HepG2 (cell line): ENCODE measurements at regions not wholly inside any gene's neighbourhood (a gene's known extent, or its start where the extent isn't known, plus 50 kb on each side); places are given as distances from the start of the nearest gene placed in this dataset.

Experiments used
- ATAC-seq: fragments of 200-7000 bp; cut with Tn5 transposase; 3 replicates; pipeline ENCODE4 v1.9.1; 2020; ENCODE audit warnings: mild to moderate bottlenecking, moderate library complexity
- BruUV-seq: library from RNA; stranded (reverse); fragments of 400-500 nt; replicated peaks from 2 replicates; lab custom pipeline; 2021; lab: Mats Ljungman, UMichigan
- CTCF ChIA-PET: fragments of 300-600 bp; formaldehyde crosslinking; extraction: SDS; loops from one replicate; lab custom pipeline; 2021; ENCODE audit warnings: low total read pairs, inconsistent platforms, low intra/inter-chr PET ratio; lab: Yijun Ruan, JAX
- POLR2A ChIA-PET: fragments of 350-600 bp; sonication (Branson Sonifier 250); formaldehyde crosslinking; loops from one replicate; lab custom pipeline; 2020; ENCODE audit warnings: antibody characterized with exemption, inconsistent platforms; lab: Yijun Ruan, JAX
- DNase-seq: peaks from one replicate; pipeline ENCODE4 v3.0.0-alpha.2; 2015; ENCODE audit warnings: low spot score
- FAIRE-seq: peaks from 3 replicates; lab custom pipeline; 2011; peaks lifted over from hg19 to GRCh38; lab: Jason Lieb, UNC
- H2AFZ ChIP-seq: one replicate; pipeline ENCODE4 v1.6.1; 2011; ENCODE audit warnings: low read length, inconsistent platforms
- H3K27ac ChIP-seq: fragments of 300-600 bp; 3 replicates; pipeline ENCODE4 v1.8.0; 2011; ENCODE audit warnings: mixed run types, mild to moderate bottlenecking, mixed read lengths, low read length, inconsistent platforms; ENCODE audit not compliant: insufficient read depth; ENCODE audit errors: extremely low read length
- H3K27me3 ChIP-seq, 2 experiments: fragments of 200-600 bp in 1 of 2; 2 replicates in 1 of 2; 3 replicates in 1 of 2; pipeline versions ENCODE4 v1.6.0 to v1.8.0; 2011; ENCODE audit warnings: low read length in 2 of 2, mild to moderate bottlenecking in 2 of 2, moderate library complexity in 2 of 2, inconsistent platforms in 1 of 2; ENCODE audit not compliant: insufficient read depth in 2 of 2, control insufficient read depth in 1 of 2
- H3K36me3 ChIP-seq, 2 experiments: fragments of 200-600 bp in 1 of 2; replicated peaks in 1 of 2; 2 replicates in 1 of 2; 3 replicates in 1 of 2; pipeline versions ENCODE4 v1.5.1 to v1.8.0; 2011; ENCODE audit warnings: low read length in 2 of 2, inconsistent platforms in 1 of 2; ENCODE audit not compliant: insufficient read depth in 2 of 2, control insufficient read depth in 1 of 2
- H3K4me1 ChIP-seq: 2 replicates; pipeline ENCODE4 v1.5.1; 2012; ENCODE audit warnings: low read length, inconsistent platforms; ENCODE audit not compliant: insufficient read depth
- H3K4me2 ChIP-seq: 2 replicates; pipeline ENCODE4 v1.6.0; 2011; ENCODE audit warnings: low read depth, low read length, inconsistent platforms
- H3K4me3 ChIP-seq, 3 experiments: fragments of 200-600 bp in 1 of 3; sonication (generic), shearing (Covaris generic) in 1 of 3; replicated peaks in 1 of 3; 2 replicates each; pipeline ENCODE4 v1.5.1; 2011 to 2016; ENCODE audit warnings: low read length in 3 of 3, inconsistent platforms in 2 of 3, low read depth in 2 of 3, mild to moderate bottlenecking in 2 of 3, control low read depth in 1 of 3, mixed read lengths in 1 of 3; ENCODE audit not compliant: insufficient read depth in 1 of 3
- H3K79me2 ChIP-seq: one replicate; pipeline ENCODE4 v1.6.1; 2011; ENCODE audit warnings: low read length, inconsistent platforms; ENCODE audit not compliant: insufficient read depth
- H3K9ac ChIP-seq: 2 replicates; pipeline ENCODE4 v1.6.0; 2011; ENCODE audit warnings: mild to moderate bottlenecking, low read depth, low read length, inconsistent platforms; ENCODE audit not compliant: insufficient read depth
- H3K9me3 ChIP-seq: 2 replicates; pipeline ENCODE4 v1.5.1; 2012; ENCODE audit warnings: mild to moderate bottlenecking, low read length
- H4K20me1 ChIP-seq: 2 replicates; pipeline ENCODE4 v1.6.0; 2011; ENCODE audit warnings: inconsistent platforms, mild to moderate bottlenecking, low read length, moderate library complexity; ENCODE audit not compliant: insufficient read depth
- ETV5 ChIP-seq: IDR thresholded peaks from 2 replicates; pipeline ENCODE4 v1.6.1; 2018; ENCODE audit warnings: missing biosample characterization, missing genetic modification reagents, inconsistent platforms, borderline replicate concordance
- FOSL1 ChIP-seq: sonication (generic); formaldehyde crosslinking; IDR thresholded peaks from 2 replicates; pipeline ENCODE4 v1.9.0; 2021; ENCODE audit warnings: missing genetic modification reagents, borderline replicate concordance
- IRF2 ChIP-seq: IDR thresholded peaks from 2 replicates; pipeline ENCODE4 v1.6.1; 2018; ENCODE audit warnings: missing genetic modification reagents, missing compliant biosample characterization
- KDM1A ChIP-seq: IDR thresholded peaks from 2 replicates; pipeline ENCODE4 v1.6.1; 2016; ENCODE audit warnings: missing compliant biosample characterization
- MYNN ChIP-seq: sonication (generic); formaldehyde crosslinking; IDR thresholded peaks from 2 replicates; pipeline ENCODE4 v1.4.0; 2020; ENCODE audit warnings: mild to moderate bottlenecking, low read depth, missing genetic modification reagents
- RBFOX2 ChIP-seq: fragments of 200-400 bp; formaldehyde crosslinking; IDR thresholded peaks from 2 replicates; pipeline ENCODE4 v1.6.1; 2017; ENCODE audit warnings: low read depth, mild to moderate bottlenecking, low read length
- SNAPC2 ChIP-seq: sonication (generic); formaldehyde crosslinking; IDR thresholded peaks from 2 replicates; pipeline ENCODE4 v1.8.1; 2022; ENCODE audit warnings: mild to moderate bottlenecking, missing genetic modification reagents
- ZBTB3 ChIP-seq: sonication (generic); formaldehyde crosslinking; IDR thresholded peaks from 2 replicates; pipeline ENCODE4 v1.4.0; 2020; ENCODE audit warnings: low read depth, mild to moderate bottlenecking, moderate library complexity, missing genetic modification reagents, borderline replicate concordance
- ZNF225 ChIP-seq: sonication (generic); formaldehyde crosslinking; IDR thresholded peaks from 2 replicates; pipeline ENCODE4 v1.4.0; 2020; ENCODE audit warnings: mild to moderate bottlenecking, missing genetic modification reagents
- ZNF235 ChIP-seq: sonication (generic); formaldehyde crosslinking; IDR thresholded peaks from 2 replicates; pipeline ENCODE4 v1.8.1; 2023; ENCODE audit warnings: mild to moderate bottlenecking, missing genetic modification reagents, borderline replicate concordance
- ZNF367 ChIP-seq: sonication (generic); formaldehyde crosslinking; IDR thresholded peaks from 2 replicates; pipeline ENCODE4 v1.4.0; 2020; ENCODE audit warnings: missing genetic modification reagents, borderline replicate concordance
- ZNF780A ChIP-seq: sonication (generic); formaldehyde crosslinking; IDR thresholded peaks from 2 replicates; pipeline ENCODE4 v1.8.0; 2022; ENCODE audit warnings: mild to moderate bottlenecking, missing genetic modification reagents, moderate library complexity
- WGBS: methylation state at CpG from one replicate; pipeline ENCODE4 v1.1.6; 2017; ENCODE audit warnings: low lambda C conversion rate; 5-methylcytosine and 5-hydroxymethylcytosine counted together
- in situ Hi-C: cut with HindIII; loops from 2 replicates; pipeline ENCODE4 v1.10.0; 2017; ENCODE audit warnings: low pct_unique_long_range_greater_than_20kb; ENCODE audit not compliant: extremely low pct_ligation_motif_present
- intact Hi-C: fragments of 100-400 bp; cut with micrococcal nuclease; formaldehyde crosslinking; loops from one replicate; pipeline ENCODE4 v1.10.0; 2022; ENCODE audit not compliant: unreplicated experiment
- TF ChIP-seq, protein P1 (sequence below): sonication (generic); formaldehyde crosslinking; IDR thresholded peaks from 2 replicates; pipeline ENCODE4 v1.4.0; 2020; ENCODE audit warnings: mild to moderate bottlenecking, missing genetic modification reagents
- TF ChIP-seq, protein P2 (sequence below): sonication (generic); formaldehyde crosslinking; IDR thresholded peaks from 2 replicates; pipeline ENCODE4 v1.4.0; 2020; ENCODE audit warnings: low read depth, mild to moderate bottlenecking, missing genetic modification reagents
- TF ChIP-seq, protein P3 (sequence below): sonication (generic); formaldehyde crosslinking; conservative IDR thresholded peaks from 2 replicates; pipeline ENCODE4 v1.4.0; 2020; ENCODE audit warnings: missing genetic modification reagents
- TF ChIP-seq, protein P4 (sequence below): sonication (generic); formaldehyde crosslinking; conservative IDR thresholded peaks from 2 replicates; pipeline ENCODE4 v1.4.0; 2020; ENCODE audit warnings: missing genetic modification reagents
- TF ChIP-seq, protein P5 (sequence below): sonication (generic); formaldehyde crosslinking; IDR thresholded peaks from 2 replicates; pipeline ENCODE4 v1.4.0; 2020; ENCODE audit warnings: missing genetic modification reagents, borderline replicate concordance

DNA sequence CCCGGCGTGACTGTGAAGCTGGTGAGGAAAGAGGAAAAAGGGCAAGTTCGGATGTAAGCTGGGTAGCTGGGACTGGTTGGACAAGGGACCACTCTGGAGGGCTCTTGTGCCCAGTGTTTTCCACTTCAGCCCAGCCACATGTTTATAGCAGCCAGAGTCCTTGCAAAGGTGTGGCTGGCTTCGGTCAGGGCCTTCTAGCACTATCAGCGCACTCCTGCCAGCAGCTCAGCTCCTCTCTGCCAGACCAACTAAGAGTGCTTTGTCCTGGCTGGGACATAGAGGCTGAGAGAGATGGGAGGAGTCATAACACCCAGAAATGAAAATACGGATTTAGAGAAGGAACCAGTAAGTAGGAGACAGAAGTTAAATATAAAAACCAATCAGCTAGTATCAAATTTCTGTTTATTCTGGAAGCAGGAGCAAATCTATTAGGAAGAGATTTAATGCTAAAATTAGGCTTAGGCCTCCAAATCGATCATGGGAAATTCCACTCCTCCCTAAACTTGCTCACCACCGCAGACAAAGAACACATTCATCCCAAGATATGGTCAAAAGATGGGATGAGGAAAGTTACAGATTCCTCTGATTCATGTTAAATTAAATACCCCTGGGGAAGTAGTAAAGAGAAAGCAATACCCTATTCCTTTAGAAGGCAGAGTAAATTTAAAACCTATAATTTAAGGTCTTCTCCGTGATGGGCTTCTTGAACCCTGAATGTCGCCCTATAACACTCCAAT is 135.0 kb downstream of the RALA start (continued):
- TF ChIP-seq ETV5 (CRISPR knock-in tag): no peak
- TF ChIP-seq, protein P1, sequence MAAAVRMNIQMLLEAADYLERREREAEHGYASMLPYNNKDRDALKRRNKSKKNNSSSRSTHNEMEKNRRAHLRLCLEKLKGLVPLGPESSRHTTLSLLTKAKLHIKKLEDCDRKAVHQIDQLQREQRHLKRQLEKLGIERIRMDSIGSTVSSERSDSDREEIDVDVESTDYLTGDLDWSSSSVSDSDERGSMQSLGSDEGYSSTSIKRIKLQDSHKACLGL (CRISPR knock-in tag): no peak
- no peak for TF ChIP-seq KDM1A (CRISPR knock-in tag)
- no peak for TF ChIP-seq ZNF225 (CRISPR knock-in tag)
- TF ChIP-seq, all 625 proteins: peak for 0

DNA sequence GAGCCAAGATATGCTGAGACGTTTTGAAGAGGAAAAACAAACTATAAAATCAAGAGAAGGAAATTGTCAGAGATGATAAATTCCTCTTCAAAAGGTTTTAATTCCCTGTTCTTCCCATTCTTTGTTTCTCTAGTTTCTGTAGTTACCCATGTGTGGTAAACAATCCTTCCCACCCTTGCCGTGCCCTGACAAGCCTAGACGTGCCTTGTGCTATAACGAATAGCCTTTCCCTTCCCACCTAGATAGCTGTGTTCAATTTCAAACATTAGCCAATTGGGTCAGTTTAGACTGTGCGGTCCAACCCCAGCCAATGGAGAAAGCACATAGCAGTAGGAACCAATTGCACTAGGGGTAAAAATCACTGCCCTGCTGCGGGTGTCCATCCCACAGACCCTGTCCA is 138.1 kb downstream of the RALA start:
- Histone ChIP-seq H3K4me3 (no peak overlapping the region), H3K36me3 (no peaks in the 10 kb centered on the region), H3K9ac (no peak overlapping the region), H3K27me3 (peaks cover 2 to 3% of the 10 kb centered on the region in 2 experiments; a peak in 1 of 5 replicates), H2AFZ (no peak overlapping the region), H4K20me1 (no peaks in the 10 kb centered on the region), H3K27ac (no peak overlapping the region), H3K4me1 (no peaks in the 10 kb centered on the region), H3K4me2 (no peak overlapping the region), H3K9me3 (0 out of 2 replicates have a peak, but pooled peaks cover 5% of the 10 kb centered on the region), H3K79me2 (no peaks in the 10 kb centered on the region)
- FAIRE-seq (no peak), DNase-seq (no peak), ATAC-seq (no peak)
- BruUV-seq: no TSS peak
- POLR2A ChIA-PET: no interaction called here
- WGBS: 68% methylated on average over 6 of the region's 6 CpGs
- CTCF ChIA-PET: no interaction called here
- intact Hi-C loops (no loop called here), in situ Hi-C loops (no loop called here)
- no peak for TF ChIP-seq ZNF367 (CRISPR knock-in tag)
- no peak for TF ChIP-seq IRF2 (CRISPR knock-in tag)
- TF ChIP-seq, protein P2, sequence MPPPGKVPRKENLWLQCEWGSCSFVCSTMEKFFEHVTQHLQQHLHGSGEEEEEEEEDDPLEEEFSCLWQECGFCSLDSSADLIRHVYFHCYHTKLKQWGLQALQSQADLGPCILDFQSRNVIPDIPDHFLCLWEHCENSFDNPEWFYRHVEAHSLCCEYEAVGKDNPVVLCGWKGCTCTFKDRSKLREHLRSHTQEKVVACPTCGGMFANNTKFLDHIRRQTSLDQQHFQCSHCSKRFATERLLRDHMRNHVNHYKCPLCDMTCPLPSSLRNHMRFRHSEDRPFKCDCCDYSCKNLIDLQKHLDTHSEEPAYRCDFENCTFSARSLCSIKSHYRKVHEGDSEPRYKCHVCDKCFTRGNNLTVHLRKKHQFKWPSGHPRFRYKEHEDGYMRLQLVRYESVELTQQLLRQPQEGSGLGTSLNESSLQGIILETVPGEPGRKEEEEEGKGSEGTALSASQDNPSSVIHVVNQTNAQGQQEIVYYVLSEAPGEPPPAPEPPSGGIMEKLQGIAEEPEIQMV: no peak
- no peak for TF ChIP-seq ZNF235 (CRISPR knock-in tag)
- TF ChIP-seq MYNN (CRISPR knock-in tag): no peak
- TF ChIP-seq, protein P3, sequence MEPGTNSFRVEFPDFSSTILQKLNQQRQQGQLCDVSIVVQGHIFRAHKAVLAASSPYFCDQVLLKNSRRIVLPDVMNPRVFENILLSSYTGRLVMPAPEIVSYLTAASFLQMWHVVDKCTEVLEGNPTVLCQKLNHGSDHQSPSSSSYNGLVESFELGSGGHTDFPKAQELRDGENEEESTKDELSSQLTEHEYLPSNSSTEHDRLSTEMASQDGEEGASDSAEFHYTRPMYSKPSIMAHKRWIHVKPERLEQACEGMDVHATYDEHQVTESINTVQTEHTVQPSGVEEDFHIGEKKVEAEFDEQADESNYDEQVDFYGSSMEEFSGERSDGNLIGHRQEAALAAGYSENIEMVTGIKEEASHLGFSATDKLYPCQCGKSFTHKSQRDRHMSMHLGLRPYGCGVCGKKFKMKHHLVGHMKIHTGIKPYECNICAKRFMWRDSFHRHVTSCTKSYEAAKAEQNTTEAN (CRISPR knock-in tag): no peak
- TF ChIP-seq, protein P4, sequence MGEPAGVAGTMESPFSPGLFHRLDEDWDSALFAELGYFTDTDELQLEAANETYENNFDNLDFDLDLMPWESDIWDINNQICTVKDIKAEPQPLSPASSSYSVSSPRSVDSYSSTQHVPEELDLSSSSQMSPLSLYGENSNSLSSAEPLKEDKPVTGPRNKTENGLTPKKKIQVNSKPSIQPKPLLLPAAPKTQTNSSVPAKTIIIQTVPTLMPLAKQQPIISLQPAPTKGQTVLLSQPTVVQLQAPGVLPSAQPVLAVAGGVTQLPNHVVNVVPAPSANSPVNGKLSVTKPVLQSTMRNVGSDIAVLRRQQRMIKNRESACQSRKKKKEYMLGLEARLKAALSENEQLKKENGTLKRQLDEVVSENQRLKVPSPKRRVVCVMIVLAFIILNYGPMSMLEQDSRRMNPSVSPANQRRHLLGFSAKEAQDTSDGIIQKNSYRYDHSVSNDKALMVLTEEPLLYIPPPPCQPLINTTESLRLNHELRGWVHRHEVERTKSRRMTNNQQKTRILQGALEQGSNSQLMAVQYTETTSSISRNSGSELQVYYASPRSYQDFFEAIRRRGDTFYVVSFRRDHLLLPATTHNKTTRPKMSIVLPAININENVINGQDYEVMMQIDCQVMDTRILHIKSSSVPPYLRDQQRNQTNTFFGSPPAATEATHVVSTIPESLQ: no peak
- TF ChIP-seq, protein P5, sequence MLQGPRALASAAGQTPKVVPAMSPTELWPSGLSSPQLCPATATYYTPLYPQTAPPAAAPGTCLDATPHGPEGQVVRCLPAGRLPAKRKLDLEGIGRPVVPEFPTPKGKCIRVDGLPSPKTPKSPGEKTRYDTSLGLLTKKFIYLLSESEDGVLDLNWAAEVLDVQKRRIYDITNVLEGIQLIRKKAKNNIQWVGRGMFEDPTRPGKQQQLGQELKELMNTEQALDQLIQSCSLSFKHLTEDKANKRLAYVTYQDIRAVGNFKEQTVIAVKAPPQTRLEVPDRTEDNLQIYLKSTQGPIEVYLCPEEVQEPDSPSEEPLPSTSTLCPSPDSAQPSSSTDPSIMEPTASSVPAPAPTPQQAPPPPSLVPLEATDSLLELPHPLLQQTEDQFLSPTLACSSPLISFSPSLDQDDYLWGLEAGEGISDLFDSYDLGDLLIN (CRISPR knock-in tag): no peak
- TF ChIP-seq ZBTB3: no peak
- no peak for TF ChIP-seq SNAPC2 (CRISPR knock-in tag)
- TF ChIP-seq FOSL1: no peak
- TF ChIP-seq RBFOX2: no peak
- no peak for TF ChIP-seq ZNF780A (CRISPR knock-in tag)
